OCI-LY3 (cell line): ENCODE measurements at regions not wholly inside any gene's neighbourhood (a gene's known extent, or its start where the extent isn't known, plus 50 kb on each side); places are given as distances from the start of the nearest gene placed in this dataset.

Experiments used
- H2AFZ ChIP-seq: fragments of 200-600, 300-600 bp; shearing (Covaris generic); 2 replicates; pipeline ENCODE4 v1.6.0; 2014; ENCODE audit warnings: antibody characterized with exemption, low read depth, low read length
- H3K27ac ChIP-seq: fragments of 200-600, 300-600 bp; sonication (generic); 2 replicates; pipeline ENCODE4 v1.5.1; 2014; ENCODE audit warnings: mild to moderate bottlenecking, low read length, moderate library complexity, mixed read lengths
- H3K27me3 ChIP-seq: fragments of 200-600, 300-600 bp; sonication (generic); 2 replicates; pipeline ENCODE4 v1.6.1; 2014; ENCODE audit warnings: low read depth, low read length, mixed read lengths
- H3K36me3 ChIP-seq: fragments of 200-600, 300-600 bp; sonication (generic); replicated peaks from 2 replicates; pipeline ENCODE3; 2014; ENCODE audit warnings: low read depth, low read length, mixed read lengths
- H3K4me1 ChIP-seq: fragments of 300-600, 200-600 bp; sonication (generic); 2 replicates; pipeline ENCODE4 v1.6.1; 2014; ENCODE audit warnings: low read length, mixed read lengths
- H3K4me2 ChIP-seq: fragments of 200-600, 300-600 bp; sonication (generic); 2 replicates; pipeline ENCODE4 v1.6.1; 2014; ENCODE audit warnings: low read length, mixed read lengths
- H3K4me3 ChIP-seq: fragments of 300-600, 200-600 bp; sonication (generic); 2 replicates; pipeline ENCODE4 v1.5.1; 2014; ENCODE audit warnings: antibody characterized with exemption, mild to moderate bottlenecking, low read length, moderate library complexity
- H3K79me2 ChIP-seq: fragments of 300-600, 200-600 bp; shearing (Covaris generic); 2 replicates; pipeline ENCODE4 v1.6.1; 2014; ENCODE audit warnings: mild to moderate bottlenecking, low read length, mixed read lengths
- H3K9ac ChIP-seq: fragments of 300-600, 200-600 bp; shearing (Covaris generic); 2 replicates; pipeline ENCODE4 v1.6.0; 2014; ENCODE audit warnings: mild to moderate bottlenecking, low read length, moderate library complexity
- H3K9me3 ChIP-seq: fragments of 200-600, 300-600 bp; shearing (Covaris generic); 2 replicates; pipeline ENCODE4 v1.6.1; 2014; ENCODE audit warnings: low read length, mixed read lengths; ENCODE audit not compliant: insufficient read depth
- H4K20me1 ChIP-seq: fragments of 200-600, 300-600 bp; sonication (generic); 2 replicates; pipeline ENCODE4 v1.6.1; 2016; ENCODE audit warnings: low read length, mixed read lengths; ENCODE audit not compliant: insufficient read depth
- CTCF ChIP-seq: fragments of 200-600, 300-600 bp; sonication (generic); IDR thresholded peaks from 2 replicates; pipeline ENCODE4 v1.5.1; 2014; ENCODE audit warnings: antibody characterized with exemption, low read length, low read depth
- EZH2phosphoT487 ChIP-seq: fragments of 200-600 bp; shearing (Covaris generic); IDR thresholded peaks from 2 replicates; pipeline ENCODE4 v1.6.1; 2018; ENCODE audit warnings: antibody characterized with exemption, mixed run types, low read depth

- no peaks in the 10 kb centered on the region for H4K20me1 ChIP-seq
- no peaks in the 10 kb centered on the region for H3K9me3 ChIP-seq
- H3K4me2 ChIP-seq: no peak overlapping the region
- H2AFZ ChIP-seq: no peak overlapping the region
- H3K79me2 ChIP-seq: no peaks in the 10 kb centered on the region
- no peak overlapping the region for H3K27ac ChIP-seq
- no peaks in the 10 kb centered on the region for H3K36me3 ChIP-seq
- H3K9ac ChIP-seq: no peak overlapping the region
- TF ChIP-seq EZH2phosphoT487 (no peak), CTCF (no peak)
- no peak overlapping the region for H3K4me3 ChIP-seq
- no peaks in the 10 kb centered on the region for H3K4me1 ChIP-seq
- H3K27me3 ChIP-seq: no peaks in the 10 kb centered on the region
Measured at GRCh38 chr3:81925385-81925784, 163.9 kb upstream of the GBE1 start.

- no peak overlapping the region for H3K4me2 ChIP-seq
- no peaks in the 10 kb centered on the region for H4K20me1 ChIP-seq
- H3K79me2 ChIP-seq: no peaks in the 10 kb centered on the region
- H2AFZ ChIP-seq: no peak overlapping the region
- H3K27me3 ChIP-seq: no peaks in the 10 kb centered on the region
- no peak overlapping the region for H3K4me3 ChIP-seq
- H3K9ac ChIP-seq: no peak overlapping the region
- H3K36me3 ChIP-seq: no peaks in the 10 kb centered on the region
- no peaks in the 10 kb centered on the region for H3K9me3 ChIP-seq
- H3K27ac ChIP-seq: no peak overlapping the region
- H3K4me1 ChIP-seq: no peaks in the 10 kb centered on the region
- TF ChIP-seq CTCF (no peak), EZH2phosphoT487 (no peak)
Measured at GRCh38 chr3:81923038-81923437, 161.6 kb upstream of the GBE1 start.

- Histone ChIP-seq H4K20me1 (no peaks in the 10 kb centered on the region), H3K4me1 (no peaks in the 10 kb centered on the region), H3K27ac (no peak overlapping the region), H3K27me3 (no peaks in the 10 kb centered on the region), H3K79me2 (no peaks in the 10 kb centered on the region), H3K9me3 (no peaks in the 10 kb centered on the region), H3K4me3 (no peak overlapping the region), H3K36me3 (no peaks in the 10 kb centered on the region), H2AFZ (no peak overlapping the region), H3K4me2 (no peak overlapping the region), H3K9ac (no peak overlapping the region)
- no peak for TF ChIP-seq CTCF
- TF ChIP-seq EZH2phosphoT487: no peak
Measured at GRCh38 chr3:81922404-81922803, 161.0 kb upstream of the GBE1 start.

GRCh38 chr3:81920816-81921215 lies 159.4 kb upstream of the GBE1 start:
- no peak overlapping the region for H3K4me2 ChIP-seq
- H4K20me1 ChIP-seq: no peaks in the 10 kb centered on the region
- H3K4me1 ChIP-seq: no peaks in the 10 kb centered on the region
- peak overlapping the region; percentile 26; the same call in 1 of the 2 replicates for H2AFZ ChIP-seq
- H3K27ac ChIP-seq: no peak overlapping the region
- no peak for TF ChIP-seq EZH2phosphoT487
- no peak for TF ChIP-seq CTCF
- no peak overlapping the region for H3K4me3 ChIP-seq
- H3K79me2 ChIP-seq: no peaks in the 10 kb centered on the region
- H3K9me3 ChIP-seq: no peaks in the 10 kb centered on the region
- no peaks in the 10 kb centered on the region for H3K36me3 ChIP-seq
- H3K27me3 ChIP-seq: no peaks in the 10 kb centered on the region
- no peak overlapping the region for H3K9ac ChIP-seq
